HFF-Myc (cell line): ENCODE measurements at regions not wholly inside any gene's neighbourhood (a gene's known extent, or its start where the extent isn't known, plus 50 kb on each side); places are given as distances from the start of the nearest gene placed in this dataset.
"Not testable (repeated sequence)": the region's sequence is repeated elsewhere in the genome, so short reads cannot be mapped to it uniquely, and the experiment has no call there.

ENCODE experiments used
- DNase-seq: peaks from one replicate; pipeline ENCODE4 v3.0.0-alpha.2; 2011; ENCODE audit warnings: low read depth; ENCODE audit errors: extremely low read depth
- H3K4me3 ChIP-seq: replicated peaks from 2 replicates; pipeline ENCODE4 v1.5.1; 2011; ENCODE audit warnings: low read depth, mild to moderate bottlenecking, control low read depth, low read length
- TF ChIP-seq, protein P1 (sequence below): IDR thresholded peaks from 2 replicates; pipeline ENCODE4 v1.5.1; 2012; ENCODE audit warnings: mild to moderate bottlenecking, low read depth, low read length, control low read depth; ENCODE audit errors: missing control alignments

DNA sequence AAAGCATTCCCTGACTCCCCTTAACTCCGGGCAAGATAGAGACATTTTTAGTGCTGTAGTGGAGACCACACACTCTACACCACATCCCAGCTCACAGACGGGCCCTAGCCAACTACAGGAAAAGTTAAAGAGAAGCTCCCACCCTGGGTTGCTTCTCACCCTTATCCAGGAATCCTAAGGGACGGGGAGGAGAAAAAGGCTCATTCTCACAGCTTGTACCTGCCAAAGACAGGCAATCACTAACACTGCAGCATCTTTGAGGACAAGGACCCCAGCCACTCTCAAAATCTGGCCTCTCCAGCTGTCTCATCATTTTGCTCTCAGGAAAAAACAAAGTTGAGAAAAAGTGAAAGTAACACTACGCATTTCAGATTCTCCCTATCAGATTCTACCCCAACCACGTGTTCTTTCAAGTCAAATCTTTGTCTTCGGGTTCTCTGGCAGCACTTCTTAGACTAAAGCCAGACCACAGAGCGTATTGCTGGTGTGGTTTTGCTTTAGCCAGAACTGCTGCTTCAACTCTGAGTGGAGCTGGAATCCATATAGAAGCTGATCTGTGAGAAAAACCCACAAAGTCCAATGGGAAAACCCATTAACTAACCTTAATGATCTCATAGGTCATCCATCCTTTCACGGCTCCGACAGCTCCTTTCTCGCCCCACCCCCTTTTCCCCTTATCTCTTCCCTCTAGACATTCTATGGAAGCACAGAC, 605.9 kb upstream of the DIPK2B start:
- H3K4me3 ChIP-seq: peak overlapping the region; percentile 26
- DNase-seq: peak; percentile 65

GRCh38 chrX:45804276-45804675, 603.6 kb upstream of the DIPK2B start:
- TF ChIP-seq, protein P1, sequence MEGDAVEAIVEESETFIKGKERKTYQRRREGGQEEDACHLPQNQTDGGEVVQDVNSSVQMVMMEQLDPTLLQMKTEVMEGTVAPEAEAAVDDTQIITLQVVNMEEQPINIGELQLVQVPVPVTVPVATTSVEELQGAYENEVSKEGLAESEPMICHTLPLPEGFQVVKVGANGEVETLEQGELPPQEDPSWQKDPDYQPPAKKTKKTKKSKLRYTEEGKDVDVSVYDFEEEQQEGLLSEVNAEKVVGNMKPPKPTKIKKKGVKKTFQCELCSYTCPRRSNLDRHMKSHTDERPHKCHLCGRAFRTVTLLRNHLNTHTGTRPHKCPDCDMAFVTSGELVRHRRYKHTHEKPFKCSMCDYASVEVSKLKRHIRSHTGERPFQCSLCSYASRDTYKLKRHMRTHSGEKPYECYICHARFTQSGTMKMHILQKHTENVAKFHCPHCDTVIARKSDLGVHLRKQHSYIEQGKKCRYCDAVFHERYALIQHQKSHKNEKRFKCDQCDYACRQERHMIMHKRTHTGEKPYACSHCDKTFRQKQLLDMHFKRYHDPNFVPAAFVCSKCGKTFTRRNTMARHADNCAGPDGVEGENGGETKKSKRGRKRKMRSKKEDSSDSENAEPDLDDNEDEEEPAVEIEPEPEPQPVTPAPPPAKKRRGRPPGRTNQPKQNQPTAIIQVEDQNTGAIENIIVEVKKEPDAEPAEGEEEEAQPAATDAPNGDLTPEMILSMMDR: no peak
- DNase-seq: no peak
- H3K4me3 ChIP-seq: no peak overlapping the region

More for the DNA sequence above, 605.9 kb upstream of the DIPK2B start:
- TF ChIP-seq, protein P1: no peak

DNA sequence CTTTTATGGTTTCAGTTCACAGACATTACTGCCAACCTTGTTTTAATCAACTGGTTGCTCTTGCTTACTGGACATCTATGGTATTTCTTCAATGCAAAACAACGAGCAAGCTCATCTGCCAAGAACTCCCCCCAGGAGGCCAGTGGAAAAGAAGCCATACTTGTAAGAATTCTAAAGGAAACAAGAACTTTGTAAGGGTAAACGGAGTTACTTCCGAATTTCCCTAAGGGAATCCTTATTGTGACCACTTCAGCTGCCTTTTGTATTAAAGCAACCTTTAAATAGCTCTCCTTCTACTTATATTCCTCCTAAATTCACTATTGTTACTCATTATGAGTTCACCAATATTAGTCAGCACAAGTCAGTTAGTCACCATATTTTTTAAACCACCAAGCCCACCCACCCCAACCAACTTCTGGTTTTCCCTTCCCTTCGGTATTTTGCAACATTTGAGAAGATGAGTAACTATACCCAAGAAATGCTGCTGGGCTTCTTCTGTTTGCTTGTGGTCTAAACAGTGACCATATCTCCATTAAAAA, 602.8 kb upstream of the DIPK2B start:
- TF ChIP-seq, protein P1: no peak
- peak overlapping the region; percentile 15 for H3K4me3 ChIP-seq
- peak; percentile 48 for DNase-seq

DNA sequence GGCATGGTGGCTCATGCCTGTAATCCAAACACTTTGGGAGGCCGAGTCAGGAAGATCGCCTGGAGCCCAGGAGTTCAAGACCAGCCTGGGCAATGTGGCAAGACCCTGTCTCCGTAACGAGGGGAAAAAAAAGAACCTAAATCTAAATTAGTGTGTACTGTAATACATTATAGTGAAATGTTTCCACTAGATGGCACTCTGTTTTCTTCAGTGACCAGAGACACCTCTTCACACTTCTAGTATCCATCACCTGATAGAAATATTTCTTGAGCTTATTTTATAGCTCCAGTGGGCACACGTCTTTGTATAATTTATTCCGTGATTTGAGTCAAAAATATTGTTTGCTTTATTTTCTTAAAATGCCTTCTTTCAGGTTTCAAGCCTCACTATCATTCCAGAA, 600.9 kb upstream of the DIPK2B start:
- H3K4me3 ChIP-seq: no peak overlapping the region
- no peak for DNase-seq

GRCh38 chrX:45800746-45801453, 600.2 kb upstream of the DIPK2B start:
- not testable (repeated sequence) for DNase-seq, H3K4me3 ChIP-seq

More for the DNA sequence above, 600.9 kb upstream of the DIPK2B start:
- TF ChIP-seq, protein P1: peak; percentile 8

DNA sequence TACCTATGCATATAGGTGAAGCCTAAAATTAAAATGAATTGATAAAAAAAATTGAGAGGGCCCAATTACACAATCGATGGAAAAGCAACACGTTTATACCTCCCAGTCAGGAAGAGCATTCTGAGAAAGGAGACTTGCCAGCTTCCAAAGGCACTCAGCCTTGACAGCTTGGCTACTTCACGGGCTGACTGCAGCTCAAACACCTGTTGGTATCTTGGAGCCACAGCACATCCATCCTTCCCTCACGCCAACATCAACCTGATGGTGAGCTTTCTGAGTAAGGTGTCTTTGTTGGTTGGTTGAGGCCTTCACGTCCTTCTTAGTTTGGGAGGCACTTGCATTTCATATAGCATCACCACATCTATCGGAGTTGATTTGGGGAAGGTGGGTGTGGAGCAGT, 598.9 kb upstream of the DIPK2B start:
- DNase-seq: no peak
- H3K4me3 ChIP-seq: no peak overlapping the region
- TF ChIP-seq, protein P1: no peak

GRCh38 chrX:45795546-45795945, 594.9 kb upstream of the DIPK2B start:
- no peak for DNase-seq
- TF ChIP-seq, protein P1: no peak

More at GRCh38 chrX:45795546-45795945, 594.9 kb upstream of the DIPK2B start:
- no peak overlapping the region for H3K4me3 ChIP-seq
